GM23338 (cell line): ENCODE measurements at regions not wholly inside any gene's neighbourhood (a gene's known extent, or its start where the extent isn't known, plus 50 kb on each side); places are given as distances from the start of the nearest gene placed in this dataset.

Source experiments
- ATAC-seq: fragments of 200-7000 bp; cut with Tn5 transposase; 3 replicates; pipeline ENCODE4 v1.9.1; 2020
- DNase-seq: peaks from one replicate; pipeline ENCODE4 v3.0.0-alpha.2; 2015; ENCODE audit warnings: low spot score
- H2AFZ ChIP-seq: fragments of 200-600 bp; sonication (generic); 2 replicates; pipeline ENCODE4 v1.8.0; 2016; ENCODE audit warnings: antibody characterized with exemption, mild to moderate bottlenecking, moderate library complexity
- H3F3A ChIP-seq: fragments of 200-600 bp; sonication (generic); replicated peaks from 2 replicates; pipeline ENCODE4 v1.8.0; 2017; ENCODE audit warnings: antibody characterized with exemption, mixed run types, low read depth
- H3K27ac ChIP-seq: fragments of 200-600 bp; sonication (generic); 2 replicates; pipeline ENCODE4 v1.6.1; 2016; ENCODE audit warnings: low read depth
- H3K27me3 ChIP-seq: fragments of 200-600 bp; sonication (generic); 2 replicates; pipeline ENCODE4 v1.8.0; 2016; ENCODE audit warnings: mild to moderate bottlenecking, mixed run types, moderate library complexity; ENCODE audit not compliant: insufficient read depth
- H3K36me3 ChIP-seq: fragments of 200-600 bp; sonication (generic); 2 replicates; pipeline ENCODE4 v1.8.0; 2016; ENCODE audit warnings: mild to moderate bottlenecking; ENCODE audit not compliant: insufficient read depth
- H3K4me1 ChIP-seq: fragments of 200-600 bp; sonication (generic); 2 replicates; pipeline ENCODE4 v1.8.0; 2016; ENCODE audit warnings: mild to moderate bottlenecking, moderate library complexity; ENCODE audit not compliant: insufficient read depth
- H3K4me2 ChIP-seq: fragments of 200-600 bp; sonication (generic); 2 replicates; pipeline ENCODE4 v1.7.1; 2017; ENCODE audit warnings: mixed run types
- H3K4me3 ChIP-seq: fragments of 200-600 bp; sonication (generic); 2 replicates; pipeline ENCODE4 v1.6.1; 2016; ENCODE audit warnings: mixed run types
- H3K79me2 ChIP-seq: fragments of 200-600 bp; sonication (generic); replicated peaks from 2 replicates; pipeline ENCODE4 v1.8.0; 2017; ENCODE audit warnings: mild to moderate bottlenecking; ENCODE audit not compliant: insufficient read depth
- H3K9me2 ChIP-seq: fragments of 200-600 bp; sonication (generic); 2 replicates; pipeline ENCODE4 v1.8.0; 2017; ENCODE audit not compliant: insufficient read depth
- H4K20me1 ChIP-seq: fragments of 200-600 bp; sonication (generic); replicated peaks from 2 replicates; pipeline ENCODE4 v1.8.0; 2017; ENCODE audit warnings: mild to moderate bottlenecking; ENCODE audit not compliant: insufficient read depth
- H3K27ac Mint-ChIP-seq: 2 replicates; pipeline ENCODE4 v1.8.0; 2020; ENCODE audit warnings: inconsistent platforms, mild to moderate bottlenecking, moderate library complexity, mixed read lengths
- H3K27me3 Mint-ChIP-seq: 3 replicates; pipeline ENCODE4 v1.8.0; 2022; ENCODE audit warnings: low read depth, mild to moderate bottlenecking, moderate library complexity, mixed read lengths, inconsistent platforms; ENCODE audit not compliant: insufficient read depth, poor library complexity
- H3K36me3 Mint-ChIP-seq: 3 replicates; pipeline ENCODE4 v1.8.0; 2021; ENCODE audit warnings: low read depth, mild to moderate bottlenecking, inconsistent platforms, moderate library complexity, mixed read lengths
- H3K4me1 Mint-ChIP-seq: 3 replicates; pipeline ENCODE4 v1.8.0; 2020; ENCODE audit warnings: mild to moderate bottlenecking, inconsistent platforms, mixed read lengths
- H3K4me3 Mint-ChIP-seq: 3 replicates; pipeline ENCODE4 v1.8.0; 2021; ENCODE audit warnings: moderate library complexity, mild to moderate bottlenecking, inconsistent platforms, mixed read lengths
- H3K9me3 Mint-ChIP-seq: 3 replicates; pipeline ENCODE4 v1.8.0; 2020; ENCODE audit warnings: moderate library complexity, mild to moderate bottlenecking, inconsistent platforms, mixed read lengths
- CREB1 ChIP-seq: fragments of 250-450 bp; sonication (Bioruptor Pico); IDR thresholded peaks from 2 replicates; pipeline ENCODE4 v1.5.0; 2020; ENCODE audit warnings: low read depth, mild to moderate bottlenecking, moderate library complexity
- EZH2phosphoT487 ChIP-seq: fragments of 200-600 bp; sonication (generic); IDR thresholded peaks from one replicate; pipeline ENCODE4 v1.8.1; 2018; ENCODE audit warnings: antibody characterized with exemption; ENCODE audit not compliant: unreplicated experiment
- NANOG ChIP-seq: IDR thresholded peaks from 2 replicates; pipeline ENCODE4 v1.6.1; 2016; ENCODE audit warnings: antibody characterized with exemption, borderline replicate concordance
- POLR2AphosphoS5 ChIP-seq: IDR thresholded peaks from 2 replicates; pipeline ENCODE4 v1.6.1; 2016; ENCODE audit warnings: antibody characterized with exemption, low read depth
- STAT1 ChIP-seq: IDR thresholded peaks from one replicate; pipeline ENCODE4 v1.6.1; 2016; ENCODE audit warnings: antibody characterized with exemption; ENCODE audit not compliant: unreplicated experiment
- TF ChIP-seq, protein P1 (sequence below): fragments of 250-450 bp; sonication (Bioruptor Pico); IDR thresholded peaks from 2 replicates; pipeline ENCODE4 v1.5.0; 2020; ENCODE audit warnings: mild to moderate bottlenecking, moderate library complexity
- TF ChIP-seq, protein P2 (sequence below), 2 experiments: fragments of 200-600 bp in 1 of 2; sonication (generic) in 1 of 2; conservative IDR thresholded peaks; 2 replicates each; pipeline versions ENCODE4 v1.5.1 to v1.6.1; 2016 to 2017; ENCODE audit warnings: antibody characterized with exemption in 2 of 2, low read depth in 2 of 2, mild to moderate bottlenecking in 2 of 2, moderate library complexity in 1 of 2

DNA sequence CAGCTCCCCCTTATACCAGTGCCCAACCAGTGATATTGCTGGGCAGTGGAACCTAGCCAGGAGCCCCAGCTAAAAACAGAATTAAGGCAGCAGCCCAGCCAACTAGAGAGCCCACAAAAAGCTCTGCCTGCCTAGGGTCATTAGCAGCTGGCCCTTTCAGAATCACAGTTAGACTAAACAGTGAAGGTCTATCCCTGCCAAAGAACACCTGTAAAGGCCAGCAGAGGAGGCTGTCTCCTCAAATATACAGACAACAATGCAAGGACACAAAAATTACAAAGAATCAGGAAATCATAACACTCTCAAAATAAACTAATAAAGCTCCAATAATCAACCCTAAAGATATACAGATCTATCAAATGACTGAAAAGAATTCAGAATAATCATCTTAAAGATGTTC, 77.8 kb upstream of the HTR1E start:
- DNase-seq (peak; percentile 19), ATAC-seq (no peak)
- no peaks in the 10 kb centered on the region for H3K79me2 ChIP-seq
- no peak overlapping the region for H3K4me2 ChIP-seq
- no peak overlapping the region for H3K4me3 ChIP-seq
- no peak overlapping the region for H2AFZ ChIP-seq
- no peaks in the 10 kb centered on the region for H3K27me3 ChIP-seq
- H3K4me1 ChIP-seq: no peaks in the 10 kb centered on the region; the same call in 1 of the 2 replicates
- H3K27ac Mint-ChIP-seq: no peak overlapping the region
- no peak overlapping the region for H3K27ac ChIP-seq
- 0 out of 2 replicates have a peak, but pooled peaks cover 1% of the 10 kb centered on the region for H3K9me2 ChIP-seq
- no peaks in the 10 kb centered on the region for H3K36me3 Mint-ChIP-seq
- no peaks in the 10 kb centered on the region for H3K4me1 Mint-ChIP-seq
- no peaks in the 10 kb centered on the region for H3F3A ChIP-seq
- no peaks in the 10 kb centered on the region for H4K20me1 ChIP-seq
- H3K4me3 Mint-ChIP-seq: no peak overlapping the region
- H3K9me3 Mint-ChIP-seq: no peaks in the 10 kb centered on the region
- no peak for TF ChIP-seq CREB1 (CRISPR knock-in tag)
- no peak for TF ChIP-seq NANOG
- no peak for TF ChIP-seq STAT1
- TF ChIP-seq, protein P1, sequence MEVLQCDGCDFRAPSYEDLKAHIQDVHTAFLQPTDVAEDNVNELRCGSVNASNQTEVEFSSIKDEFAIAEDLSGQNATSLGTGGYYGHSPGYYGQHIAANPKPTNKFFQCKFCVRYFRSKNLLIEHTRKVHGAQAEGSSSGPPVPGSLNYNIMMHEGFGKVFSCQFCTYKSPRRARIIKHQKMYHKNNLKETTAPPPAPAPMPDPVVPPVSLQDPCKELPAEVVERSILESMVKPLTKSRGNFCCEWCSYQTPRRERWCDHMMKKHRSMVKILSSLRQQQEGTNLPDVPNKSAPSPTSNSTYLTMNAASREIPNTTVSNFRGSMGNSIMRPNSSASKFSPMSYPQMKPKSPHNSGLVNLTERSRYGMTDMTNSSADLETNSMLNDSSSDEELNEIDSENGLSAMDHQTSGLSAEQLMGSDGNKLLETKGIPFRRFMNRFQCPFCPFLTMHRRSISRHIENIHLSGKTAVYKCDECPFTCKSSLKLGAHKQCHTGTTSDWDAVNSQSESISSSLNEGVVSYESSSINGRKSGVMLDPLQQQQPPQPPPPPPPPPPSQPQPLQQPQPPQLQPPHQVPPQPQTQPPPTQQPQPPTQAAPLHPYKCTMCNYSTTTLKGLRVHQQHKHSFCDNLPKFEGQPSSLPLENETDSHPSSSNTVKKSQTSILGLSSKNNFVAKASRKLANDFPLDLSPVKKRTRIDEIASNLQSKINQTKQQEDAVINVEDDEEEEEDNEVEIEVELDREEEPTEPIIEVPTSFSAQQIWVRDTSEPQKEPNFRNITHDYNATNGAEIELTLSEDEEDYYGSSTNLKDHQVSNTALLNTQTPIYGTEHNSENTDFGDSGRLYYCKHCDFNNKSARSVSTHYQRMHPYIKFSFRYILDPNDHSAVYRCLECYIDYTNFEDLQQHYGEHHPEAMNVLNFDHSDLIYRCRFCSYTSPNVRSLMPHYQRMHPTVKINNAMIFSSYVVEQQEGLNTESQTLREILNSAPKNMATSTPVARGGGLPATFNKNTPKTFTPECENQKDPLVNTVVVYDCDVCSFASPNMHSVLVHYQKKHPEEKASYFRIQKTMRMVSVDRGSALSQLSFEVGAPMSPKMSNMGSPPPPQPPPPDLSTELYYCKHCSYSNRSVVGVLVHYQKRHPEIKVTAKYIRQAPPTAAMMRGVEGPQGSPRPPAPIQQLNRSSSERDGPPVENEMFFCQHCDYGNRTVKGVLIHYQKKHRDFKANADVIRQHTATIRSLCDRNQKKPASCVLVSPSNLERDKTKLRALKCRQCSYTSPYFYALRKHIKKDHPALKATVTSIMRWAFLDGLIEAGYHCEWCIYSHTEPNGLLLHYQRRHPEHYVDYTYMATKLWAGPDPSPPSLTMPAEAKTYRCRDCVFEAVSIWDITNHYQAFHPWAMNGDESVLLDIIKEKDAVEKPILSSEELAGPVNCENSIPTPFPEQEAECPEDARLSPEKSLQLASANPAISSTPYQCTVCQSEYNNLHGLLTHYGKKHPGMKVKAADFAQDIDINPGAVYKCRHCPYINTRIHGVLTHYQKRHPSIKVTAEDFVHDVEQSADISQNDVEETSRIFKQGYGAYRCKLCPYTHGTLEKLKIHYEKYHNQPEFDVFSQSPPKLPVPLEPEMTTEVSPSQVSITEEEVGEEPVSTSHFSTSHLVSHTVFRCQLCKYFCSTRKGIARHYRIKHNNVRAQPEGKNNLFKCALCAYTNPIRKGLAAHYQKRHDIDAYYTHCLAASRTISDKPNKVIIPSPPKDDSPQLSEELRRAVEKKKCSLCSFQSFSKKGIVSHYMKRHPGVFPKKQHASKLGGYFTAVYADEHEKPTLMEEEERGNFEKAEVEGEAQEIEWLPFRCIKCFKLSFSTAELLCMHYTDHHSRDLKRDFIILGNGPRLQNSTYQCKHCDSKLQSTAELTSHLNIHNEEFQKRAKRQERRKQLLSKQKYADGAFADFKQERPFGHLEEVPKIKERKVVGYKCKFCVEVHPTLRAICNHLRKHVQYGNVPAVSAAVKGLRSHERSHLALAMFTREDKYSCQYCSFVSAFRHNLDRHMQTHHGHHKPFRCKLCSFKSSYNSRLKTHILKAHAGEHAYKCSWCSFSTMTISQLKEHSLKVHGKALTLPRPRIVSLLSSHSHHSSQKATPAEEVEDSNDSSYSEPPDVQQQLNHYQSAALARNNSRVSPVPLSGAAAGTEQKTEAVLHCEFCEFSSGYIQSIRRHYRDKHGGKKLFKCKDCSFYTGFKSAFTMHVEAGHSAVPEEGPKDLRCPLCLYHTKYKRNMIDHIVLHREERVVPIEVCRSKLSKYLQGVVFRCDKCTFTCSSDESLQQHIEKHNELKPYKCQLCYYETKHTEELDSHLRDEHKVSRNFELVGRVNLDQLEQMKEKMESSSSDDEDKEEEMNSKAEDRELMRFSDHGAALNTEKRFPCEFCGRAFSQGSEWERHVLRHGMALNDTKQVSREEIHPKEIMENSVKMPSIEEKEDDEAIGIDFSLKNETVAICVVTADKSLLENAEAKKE (CRISPR knock-in tag): no peak
- no peak for TF ChIP-seq POLR2AphosphoS5
- TF ChIP-seq, protein P2, sequence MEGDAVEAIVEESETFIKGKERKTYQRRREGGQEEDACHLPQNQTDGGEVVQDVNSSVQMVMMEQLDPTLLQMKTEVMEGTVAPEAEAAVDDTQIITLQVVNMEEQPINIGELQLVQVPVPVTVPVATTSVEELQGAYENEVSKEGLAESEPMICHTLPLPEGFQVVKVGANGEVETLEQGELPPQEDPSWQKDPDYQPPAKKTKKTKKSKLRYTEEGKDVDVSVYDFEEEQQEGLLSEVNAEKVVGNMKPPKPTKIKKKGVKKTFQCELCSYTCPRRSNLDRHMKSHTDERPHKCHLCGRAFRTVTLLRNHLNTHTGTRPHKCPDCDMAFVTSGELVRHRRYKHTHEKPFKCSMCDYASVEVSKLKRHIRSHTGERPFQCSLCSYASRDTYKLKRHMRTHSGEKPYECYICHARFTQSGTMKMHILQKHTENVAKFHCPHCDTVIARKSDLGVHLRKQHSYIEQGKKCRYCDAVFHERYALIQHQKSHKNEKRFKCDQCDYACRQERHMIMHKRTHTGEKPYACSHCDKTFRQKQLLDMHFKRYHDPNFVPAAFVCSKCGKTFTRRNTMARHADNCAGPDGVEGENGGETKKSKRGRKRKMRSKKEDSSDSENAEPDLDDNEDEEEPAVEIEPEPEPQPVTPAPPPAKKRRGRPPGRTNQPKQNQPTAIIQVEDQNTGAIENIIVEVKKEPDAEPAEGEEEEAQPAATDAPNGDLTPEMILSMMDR (conservative IDR thresholded peaks at IDR 0.05; ENCODE audit: low read depth in 2 of 2): peak; percentile 58 to 72
- TF ChIP-seq EZH2phosphoT487: no peak
- no peaks in the 10 kb centered on the region for H3K36me3 ChIP-seq
- H3K27me3 Mint-ChIP-seq: no peaks in the 10 kb centered on the region
